ENCODE measurements at regions not wholly inside any gene's neighbourhood (a gene's known extent, or its start where the extent isn't known, plus 50 kb on each side); places are given as distances from the start of the nearest gene placed in this dataset.
"Not testable (repeated sequence)": the region's sequence is repeated elsewhere in the genome, so short reads cannot be mapped to it uniquely, and the experiment has no call there.

GRCh38 chr14:43677581-43677980 lies 829.5 kb downstream of the FSCB start:
- H3K27ac ChIP-seq: no peak overlapping the region
- H3K9me3 ChIP-seq: no peaks in the 10 kb centered on the region
- no peak for TF ChIP-seq CTCF (IDR thresholded peaks at IDR 0.05)
- no peak for TF ChIP-seq POLR2A (IDR thresholded peaks at IDR 0.05)
- DNase-seq: no peak
- no peaks in the 10 kb centered on the region for H3K27me3 ChIP-seq
- no peak overlapping the region for H3K4me3 ChIP-seq
- no peaks in the 10 kb centered on the region for H3K36me3 ChIP-seq
- H3K4me1 ChIP-seq: no peaks in the 10 kb centered on the region

- Histone ChIP-seq H3K9me3 (no peaks in the 10 kb centered on the region), H3K4me3 (no peak overlapping the region), H3K27me3 (no peaks in the 10 kb centered on the region), H3K4me1 (no peaks in the 10 kb centered on the region), H3K27ac (no peak overlapping the region), H3K36me3 (no peaks in the 10 kb centered on the region)
- no peak for TF ChIP-seq CTCF (IDR thresholded peaks at IDR 0.05)
- TF ChIP-seq POLR2A (IDR thresholded peaks at IDR 0.05): no peak
- no peak for DNase-seq
These were observed 832.8 kb downstream of the FSCB start for GRCh38 chr14:43674273-43674672.

GRCh38 chr14:43671716-43672485 lies 835.2 kb downstream of the FSCB start:
- no peak for DNase-seq
- no peak for TF ChIP-seq POLR2A (IDR thresholded peaks at IDR 0.05)
- no peak for TF ChIP-seq CTCF (IDR thresholded peaks at IDR 0.05)
- no peaks in the 10 kb centered on the region for H3K4me1 ChIP-seq
- no peaks in the 10 kb centered on the region for H3K9me3 ChIP-seq
- no peaks in the 10 kb centered on the region for H3K27me3 ChIP-seq
- no peaks in the 10 kb centered on the region for H3K36me3 ChIP-seq
- no peak overlapping the region for H3K4me3 ChIP-seq
- H3K27ac ChIP-seq: no peak overlapping the region

GRCh38 chr14:43669355-43669754 lies 837.7 kb downstream of the FSCB start:
- Histone ChIP-seq H3K9me3 (no peaks in the 10 kb centered on the region), H3K4me1 (no peaks in the 10 kb centered on the region), H3K36me3 (no peaks in the 10 kb centered on the region), H3K27me3 (no peaks in the 10 kb centered on the region), H3K4me3 (no peak overlapping the region), H3K27ac (no peak overlapping the region)
- TF ChIP-seq CTCF (IDR thresholded peaks at IDR 0.05) (no peak), POLR2A (IDR thresholded peaks at IDR 0.05) (no peak)
- DNase-seq: no peak

GRCh38 chr14:43665570-43666267 lies 841.4 kb downstream of the FSCB start:
- TF ChIP-seq POLR2A (IDR thresholded peaks at IDR 0.05) (no peak), CTCF (IDR thresholded peaks at IDR 0.05) (no peak)
- Histone ChIP-seq H3K9me3 (no peaks in the 10 kb centered on the region), H3K4me3 (no peak overlapping the region), H3K27me3 (no peaks in the 10 kb centered on the region), H3K36me3 (no peaks in the 10 kb centered on the region), H3K4me1 (no peaks in the 10 kb centered on the region), H3K27ac (no peak overlapping the region)
- no peak for DNase-seq

- H3K27me3 ChIP-seq, H3K4me1 ChIP-seq, H3K9me3 ChIP-seq, H3K4me3 ChIP-seq, H3K27ac ChIP-seq, H3K36me3 ChIP-seq, DNase-seq: not testable (repeated sequence)
These were observed 851.9 kb downstream of the FSCB start for GRCh38 chr14:43655194-43655593.
